ENCODE measurements at regions not wholly inside any gene's neighbourhood (a gene's known extent, or its start where the extent isn't known, plus 50 kb on each side); places are given as distances from the start of the nearest gene placed in this dataset.

GRCh38 chr5:1933364-1934055 is 50.8 kb upstream of the IRX4 start:
- ChIA-PET RAD21 (ENCODE audit: low non-redundant PET in 1 of 2, low total read pairs in 2 of 2, uncharacterized antibody in 2 of 2, unreplicated experiment in 2 of 2) (no interaction called here), CTCF (no interaction called here), POLR2A (no interaction called here)
- peaks cover 0 to 6% of the 10 kb centered on the region in 2 experiments; a peak in 1 of 4 replicates for H3K9me3 ChIP-seq (ENCODE audit: control insufficient read depth in 1 of 2, insufficient read depth in 1 of 2, low read depth in 1 of 2, low read length in 2 of 2)
- no peaks in the 10 kb centered on the region for H3K9me2 ChIP-seq (ENCODE audit: insufficient read depth)
- no peaks in the 10 kb centered on the region for H3K36me3 ChIP-seq (ENCODE audit: control insufficient read depth in 1 of 2, insufficient read depth in 2 of 2, low read length in 2 of 2)
- peak overlapping the region; percentile 50 for H3K4me2 ChIP-seq (ENCODE audit: low read length)
- H3K4me3 ChIP-seq (replicated peaks in 1 of 2; ENCODE audit: low read depth in 1 of 2, low read length in 2 of 2): peak overlapping the region in 1 of 2 experiments; percentile 15; a peak in 2 of 4 replicates
- 0 out of 2 replicates have a peak overlapping the region, but pooled peaks have one; percentile 16 for H3K9ac ChIP-seq (ENCODE audit: low read length)
- intact Hi-C loops (cut with micrococcal nuclease): loop anchor here (5.0 to 10.0 kb wide), 2 partner anchors 51 to 129 kb away; partner anchors contain the start of genes IRX4 and NDUFS6
- H3K79me2 ChIP-seq (ENCODE audit: insufficient read depth, low read length): no peaks in the 10 kb centered on the region
- TF ChIP-seq CEBPB (IDR thresholded peaks at IDR 0.05; ENCODE audit: low read depth): 0 out of 2 replicates have a peak, but pooled peaks have one; percentile 10
- peak; percentile 78 for TF ChIP-seq JUND (IDR thresholded peaks at IDR 0.05)
- peak; percentile 59 for TF ChIP-seq SP1 (IDR thresholded peaks at IDR 0.05; ENCODE audit: low read depth)
- peak; percentile 13; the same call in 1 of the 2 replicates for TF ChIP-seq ZFX (IDR thresholded peaks at IDR 0.05)
- TF ChIP-seq ATF3 (IDR thresholded peaks at IDR 0.05): no peak
- peak; percentile 81 for TF ChIP-seq FOSL1 (IDR thresholded peaks at IDR 0.05; ENCODE audit: low read depth)
- peak; percentile 96 for TF ChIP-seq TCF7L2 (IDR thresholded peaks at IDR 0.05; ENCODE audit: borderline replicate concordance, extremely low read depth, insufficient read depth, insufficient read length)
- TF ChIP-seq YY1 (IDR thresholded peaks at IDR 0.05; ENCODE audit: extremely low read depth, insufficient replicate concordance, low read depth, low read length): peak; percentile 30
- TF ChIP-seq EGR1 (IDR thresholded peaks at IDR 0.05; ENCODE audit: low read depth): no peak
- ATAC-seq (peak; percentile 61), DNase-seq (ENCODE audit: low read depth, low spot score) (peak; percentile 79)
- BruUV-seq (replicated peaks): no TSS peak
- H3K27ac ChIP-seq (ENCODE audit: low read depth, low read length): peak overlapping the region; percentile 77
- peaks cover 38 to 55% of the 10 kb centered on the region in 2 experiments for H3K4me1 ChIP-seq (ENCODE audit: control insufficient read depth in 1 of 2, insufficient read depth in 2 of 2, low read length in 2 of 2)
- H3K27me3 ChIP-seq (ENCODE audit: insufficient read depth, low read length): no peaks in the 10 kb centered on the region
- H2AFZ ChIP-seq (ENCODE audit: low read depth, low read length, poor library complexity, severe bottlenecking): peak overlapping the region; percentile 50
- H4K20me1 ChIP-seq (ENCODE audit: insufficient read depth): no peaks in the 10 kb centered on the region

Data from HCT116 (cell line).